ENCODE measurements at regions not wholly inside any gene's neighbourhood (a gene's known extent, or its start where the extent isn't known, plus 50 kb on each side); places are given as distances from the start of the nearest gene placed in this dataset.

DNA sequence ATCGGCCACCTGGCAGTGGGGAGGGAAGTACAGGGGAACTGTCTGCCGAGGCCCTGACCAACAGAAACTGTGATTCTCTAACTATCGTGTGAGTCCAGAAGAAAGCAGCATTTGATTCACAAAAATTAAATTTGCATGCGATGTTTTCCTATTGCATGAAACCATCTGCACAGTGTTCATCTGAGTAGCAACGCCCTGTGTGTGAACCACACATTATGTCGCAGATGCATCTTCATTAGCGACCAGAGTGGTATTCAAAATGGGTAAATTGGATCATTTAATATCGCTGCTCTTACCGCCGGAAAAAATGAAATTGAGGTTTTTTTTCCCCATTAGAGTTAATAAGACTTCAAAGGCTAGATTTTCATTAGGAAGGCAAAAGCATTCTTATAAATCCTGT, 260.6 kb downstream of the ABCC12 start (continued):
- TF ChIP-seq, protein P1, sequence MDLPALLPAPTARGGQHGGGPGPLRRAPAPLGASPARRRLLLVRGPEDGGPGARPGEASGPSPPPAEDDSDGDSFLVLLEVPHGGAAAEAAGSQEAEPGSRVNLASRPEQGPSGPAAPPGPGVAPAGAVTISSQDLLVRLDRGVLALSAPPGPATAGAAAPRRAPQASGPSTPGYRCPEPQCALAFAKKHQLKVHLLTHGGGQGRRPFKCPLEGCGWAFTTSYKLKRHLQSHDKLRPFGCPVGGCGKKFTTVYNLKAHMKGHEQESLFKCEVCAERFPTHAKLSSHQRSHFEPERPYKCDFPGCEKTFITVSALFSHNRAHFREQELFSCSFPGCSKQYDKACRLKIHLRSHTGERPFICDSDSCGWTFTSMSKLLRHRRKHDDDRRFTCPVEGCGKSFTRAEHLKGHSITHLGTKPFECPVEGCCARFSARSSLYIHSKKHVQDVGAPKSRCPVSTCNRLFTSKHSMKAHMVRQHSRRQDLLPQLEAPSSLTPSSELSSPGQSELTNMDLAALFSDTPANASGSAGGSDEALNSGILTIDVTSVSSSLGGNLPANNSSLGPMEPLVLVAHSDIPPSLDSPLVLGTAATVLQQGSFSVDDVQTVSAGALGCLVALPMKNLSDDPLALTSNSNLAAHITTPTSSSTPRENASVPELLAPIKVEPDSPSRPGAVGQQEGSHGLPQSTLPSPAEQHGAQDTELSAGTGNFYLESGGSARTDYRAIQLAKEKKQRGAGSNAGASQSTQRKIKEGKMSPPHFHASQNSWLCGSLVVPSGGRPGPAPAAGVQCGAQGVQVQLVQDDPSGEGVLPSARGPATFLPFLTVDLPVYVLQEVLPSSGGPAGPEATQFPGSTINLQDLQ (CRISPR knock-in tag; IDR thresholded peaks at IDR 0.05): no peak
- TF ChIP-seq, protein P2, sequence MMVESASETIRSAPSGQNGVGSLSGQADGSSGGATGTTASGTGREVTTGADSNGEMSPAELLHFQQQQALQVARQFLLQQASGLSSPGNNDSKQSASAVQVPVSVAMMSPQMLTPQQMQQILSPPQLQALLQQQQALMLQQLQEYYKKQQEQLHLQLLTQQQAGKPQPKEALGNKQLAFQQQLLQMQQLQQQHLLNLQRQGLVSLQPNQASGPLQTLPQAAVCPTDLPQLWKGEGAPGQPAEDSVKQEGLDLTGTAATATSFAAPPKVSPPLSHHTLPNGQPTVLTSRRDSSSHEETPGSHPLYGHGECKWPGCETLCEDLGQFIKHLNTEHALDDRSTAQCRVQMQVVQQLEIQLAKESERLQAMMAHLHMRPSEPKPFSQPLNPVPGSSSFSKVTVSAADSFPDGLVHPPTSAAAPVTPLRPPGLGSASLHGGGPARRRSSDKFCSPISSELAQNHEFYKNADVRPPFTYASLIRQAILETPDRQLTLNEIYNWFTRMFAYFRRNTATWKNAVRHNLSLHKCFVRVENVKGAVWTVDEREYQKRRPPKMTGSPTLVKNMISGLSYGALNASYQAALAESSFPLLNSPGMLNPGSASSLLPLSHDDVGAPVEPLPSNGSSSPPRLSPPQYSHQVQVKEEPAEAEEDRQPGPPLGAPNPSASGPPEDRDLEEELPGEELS (CRISPR knock-in tag; IDR thresholded peaks at IDR 0.05): no peak
- TF ChIP-seq ZFP62 (CRISPR knock-in tag; IDR thresholded peaks at IDR 0.05) (no peak), RBM22 (optimal IDR thresholded peaks at IDR 0.05; ENCODE audit: low read length) (no peak), ZBTB42 (CRISPR knock-in tag; IDR thresholded peaks at IDR 0.05) (no peak), MAZ (IDR thresholded peaks at IDR 0.05; ENCODE audit: borderline replicate concordance, low read depth, low read length) (no peak), MAZ (CRISPR knock-in tag; IDR thresholded peaks at IDR 0.05; ENCODE audit: low read depth) (no peak), NAIF1 (CRISPR knock-in tag; IDR thresholded peaks at IDR 0.05; ENCODE audit: borderline replicate concordance) (no peak)
- TF ChIP-seq, protein P3, sequence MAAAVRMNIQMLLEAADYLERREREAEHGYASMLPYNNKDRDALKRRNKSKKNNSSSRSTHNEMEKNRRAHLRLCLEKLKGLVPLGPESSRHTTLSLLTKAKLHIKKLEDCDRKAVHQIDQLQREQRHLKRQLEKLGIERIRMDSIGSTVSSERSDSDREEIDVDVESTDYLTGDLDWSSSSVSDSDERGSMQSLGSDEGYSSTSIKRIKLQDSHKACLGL (CRISPR knock-in tag; IDR thresholded peaks at IDR 0.05): no peak

DNA sequence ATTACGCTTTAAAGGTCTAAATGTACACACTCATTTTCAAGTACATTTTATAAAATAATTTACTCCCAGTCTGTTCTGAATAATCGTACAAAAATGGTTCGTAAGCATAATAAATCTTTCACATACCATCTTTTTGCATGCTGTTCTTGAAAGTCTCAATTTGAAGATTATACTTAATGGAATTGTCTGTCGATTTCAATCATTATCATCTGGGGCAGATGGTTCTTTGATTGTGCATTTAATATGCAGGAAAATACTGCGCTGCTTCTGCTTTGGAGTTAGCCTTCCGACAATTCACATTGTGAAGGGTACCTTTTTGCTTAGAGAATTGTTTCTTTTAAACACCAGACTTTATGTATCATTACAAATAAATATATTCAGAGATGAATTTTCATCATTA, 262.8 kb downstream of the ABCC12 start:
- Histone ChIP-seq H2AFZ (ENCODE audit: low read length) (no peak overlapping the region), H3K9ac (ENCODE audit: insufficient read depth, low read depth, low read length) (no peak overlapping the region), H3K79me2 (ENCODE audit: insufficient read depth, low read length) (no peaks in the 10 kb centered on the region), H3K36me3 (replicated peaks in 1 of 2; ENCODE audit: control insufficient read depth in 1 of 2, insufficient read depth in 2 of 2, low read length in 2 of 2) (no peaks in the 10 kb centered on the region), H3K27me3 (ENCODE audit: control insufficient read depth in 1 of 2, insufficient read depth in 2 of 2, low read length in 2 of 2) (no peaks in the 10 kb centered on the region), H3K4me3 (replicated peaks in 1 of 3; ENCODE audit: insufficient read depth in 1 of 3, low read depth in 2 of 3, low read length in 3 of 3) (no peak overlapping the region), H3K9me3 (ENCODE audit: low read length) (no peaks in the 10 kb centered on the region), H3K27ac (ENCODE audit: extremely low read length, insufficient read depth, low read length) (no peak overlapping the region), H3K4me2 (ENCODE audit: low read depth, low read length) (no peak overlapping the region), H4K20me1 (ENCODE audit: insufficient read depth, low read length) (no peaks in the 10 kb centered on the region), H3K4me1 (ENCODE audit: insufficient read depth, low read length) (peaks cover 9% of the 10 kb centered on the region)
- TF ChIP-seq SPEN (CRISPR knock-in tag; IDR thresholded peaks at IDR 0.05; ENCODE audit: low read depth) (no peak), TBL1XR1 (IDR thresholded peaks at IDR 0.05; ENCODE audit: borderline replicate concordance, low read length, partially characterized antibody) (no peak), ZNF33B (CRISPR knock-in tag; IDR thresholded peaks at IDR 0.05) (no peak), EP300 (IDR thresholded peaks at IDR 0.05; ENCODE audit: low read depth in 2 of 2, low read length in 2 of 2) (no peak), EP300 (CRISPR knock-in tag; IDR thresholded peaks at IDR 0.05; ENCODE audit: borderline replicate concordance) (no peak), ZNF354B (CRISPR knock-in tag; IDR thresholded peaks at IDR 0.05) (no peak)
- 30% methylated on average over 6 of the region's 6 CpGs for WGBS (ENCODE audit: low lambda C conversion rate)
- DNase-seq (ENCODE audit: low spot score): no peak
- FAIRE-seq: no peak
- no peak for ATAC-seq
- POLR2A ChIA-PET: no interaction called here
- CTCF ChIA-PET (ENCODE audit: low intra/inter-chr PET ratio, low total read pairs): no interaction called here
- intact Hi-C loops (cut with micrococcal nuclease; ENCODE audit: unreplicated experiment): no loop called here
- in situ Hi-C loops (cut with HindIII; ENCODE audit: extremely low pct_ligation_motif_present, low pct_unique_long_range_greater_than_20kb): no loop called here
- no TSS peak for BruUV-seq (replicated peaks)
